HEK293T (cell line): ENCODE measurements at regions not wholly inside any gene's neighbourhood (a gene's known extent, or its start where the extent isn't known, plus 50 kb on each side); places are given as distances from the start of the nearest gene placed in this dataset.

Experiments
- ARNT ChIP-seq: fragments of 450-650 bp; IDR thresholded peaks from 2 replicates; pipeline ENCODE4 v1.6.1; 2017; ENCODE audit warnings: mild to moderate bottlenecking
- BHLHE40 ChIP-seq: fragments of 450-650 bp; IDR thresholded peaks from 2 replicates; pipeline ENCODE4 v1.6.1; 2016; ENCODE audit warnings: mild to moderate bottlenecking, moderate library complexity, borderline replicate concordance
- ELF4 ChIP-seq: fragments of 450-650 bp; IDR thresholded peaks from 2 replicates; pipeline ENCODE4 v1.6.1; 2017; ENCODE audit warnings: antibody characterized with exemption
- FOXA1 ChIP-seq: fragments of 450-650 bp; IDR thresholded peaks from 2 replicates; pipeline ENCODE4 v1.6.1; 2016; ENCODE audit warnings: mild to moderate bottlenecking
- FOXK2 ChIP-seq: fragments of 450-650 bp; IDR thresholded peaks from 2 replicates; pipeline ENCODE4 v1.6.1; 2016; ENCODE audit warnings: mild to moderate bottlenecking
- FOXM1 ChIP-seq: fragments of 450-650 bp; IDR thresholded peaks from 2 replicates; pipeline ENCODE4 v1.6.1; 2017; ENCODE audit warnings: mild to moderate bottlenecking, borderline replicate concordance
- HDGF ChIP-seq: fragments of 450-650 bp; IDR thresholded peaks from 2 replicates; pipeline ENCODE4 v1.6.1; 2017; ENCODE audit warnings: antibody characterized with exemption, borderline replicate concordance
- L3MBTL2 ChIP-seq: fragments of 450-650 bp; conservative IDR thresholded peaks from 2 replicates; pipeline ENCODE4 v1.6.1; 2016; ENCODE audit warnings: mild to moderate bottlenecking
- LEF1 ChIP-seq: fragments of 450-650 bp; IDR thresholded peaks from 2 replicates; pipeline ENCODE4 v1.6.1; 2017; ENCODE audit warnings: mild to moderate bottlenecking, borderline replicate concordance
- NFRKB ChIP-seq: fragments of 450-650 bp; IDR thresholded peaks from 2 replicates; pipeline ENCODE4 v1.6.1; 2016; ENCODE audit warnings: mild to moderate bottlenecking, moderate library complexity
- SP1 ChIP-seq: fragments of 450-650 bp; IDR thresholded peaks from 2 replicates; pipeline ENCODE4 v1.6.1; 2017
- SUZ12 ChIP-seq: fragments of 450-650 bp; IDR thresholded peaks from 2 replicates; pipeline ENCODE4 v1.6.1; 2016; ENCODE audit warnings: mild to moderate bottlenecking
- TARDBP ChIP-seq: fragments of 450-650 bp; IDR thresholded peaks from 2 replicates; pipeline ENCODE4 v1.6.1; 2016
- TF ChIP-seq, protein P1 (sequence below): fragments of 450-650 bp; IDR thresholded peaks from 2 replicates; pipeline ENCODE4 v1.6.1; 2016

GRCh38 chr22:27083610-27084009 is 426.2 kb downstream of the MIAT start:
- TF ChIP-seq HDGF (no peak), FOXM1 (no peak), FOXK2 (no peak), FOXA1 (no peak), ARNT (no peak), L3MBTL2 (no peak), ELF4 (no peak), SP1 (no peak), SUZ12 (no peak), TARDBP (no peak), BHLHE40 (no peak), NFRKB (no peak), LEF1 (no peak)
- TF ChIP-seq, protein P1, sequence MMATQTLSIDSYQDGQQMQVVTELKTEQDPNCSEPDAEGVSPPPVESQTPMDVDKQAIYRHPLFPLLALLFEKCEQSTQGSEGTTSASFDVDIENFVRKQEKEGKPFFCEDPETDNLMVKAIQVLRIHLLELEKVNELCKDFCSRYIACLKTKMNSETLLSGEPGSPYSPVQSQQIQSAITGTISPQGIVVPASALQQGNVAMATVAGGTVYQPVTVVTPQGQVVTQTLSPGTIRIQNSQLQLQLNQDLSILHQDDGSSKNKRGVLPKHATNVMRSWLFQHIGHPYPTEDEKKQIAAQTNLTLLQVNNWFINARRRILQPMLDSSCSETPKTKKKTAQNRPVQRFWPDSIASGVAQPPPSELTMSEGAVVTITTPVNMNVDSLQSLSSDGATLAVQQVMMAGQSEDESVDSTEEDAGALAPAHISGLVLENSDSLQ: no peak
